Uterus (tissue), 3 donors: ENCODE measurements at regions not wholly inside any gene's neighbourhood (a gene's known extent, or its start where the extent isn't known, plus 50 kb on each side); places are given as distances from the start of the nearest gene placed in this dataset.

ENCODE experiments used
- DNase-seq, 2 donors: peaks; one replicate each; pipeline ENCODE4 v3.0.0-alpha.2; 2019 to 2020
- H3K27ac ChIP-seq, 2 donors: fragments of 200-600 bp; sonication (generic); 1 replicate in 1 of 2; 2 replicates in 1 of 2; pipeline ENCODE4 v1.5.1; 2016 to 2018
- H3K27me3 ChIP-seq, 2 donors: fragments of 200-600 bp; sonication (generic); one replicate each; pipeline ENCODE4 v1.5.1; 2018 to 2019; ENCODE audit warnings: control low read depth in 1 of 2
- H3K36me3 ChIP-seq, 2 donors: fragments of 200-600 bp; sonication (generic); one replicate each; pipeline ENCODE4 v1.5.1; 2019; ENCODE audit warnings: control low read depth in 1 of 2
- H3K4me1 ChIP-seq, 2 donors: fragments of 200-600 bp; sonication (generic); one replicate each; pipeline ENCODE4 v1.5.1; 2018 to 2019; ENCODE audit warnings: control low read depth in 1 of 2
- H3K4me3 ChIP-seq, 2 donors: fragments of 200-600 bp; sonication (generic); 1 replicate in 1 of 2; 2 replicates in 1 of 2; pipeline ENCODE4 v1.5.1; 2018 to 2019; ENCODE audit warnings: mild to moderate bottlenecking in 1 of 2
- H3K9me3 ChIP-seq, 2 donors: fragments of 200-600 bp; sonication (generic); one replicate each; pipeline ENCODE4 v1.5.1; 2019; ENCODE audit warnings: control low read depth in 1 of 2
- POLR2A ChIP-seq, 2 donors: fragments of 450-650 bp; IDR thresholded peaks; one replicate each; pipeline ENCODE4 v1.6.1; 2016; ENCODE audit warnings: antibody characterized with exemption in 2 of 2, mild to moderate bottlenecking in 1 of 2, moderate library complexity in 1 of 2
- intact Hi-C: fragments of 100-400 bp; cut with DNase I; formaldehyde crosslinking; loops from one replicate; pipeline ENCODE4 v1.15.1; 2023; ENCODE audit warnings: low total_unique reads
- TF ChIP-seq, protein P1 (sequence below), 4 experiments: fragments of 200-600 bp in 2 of 4; fragments of 450-650 bp in 2 of 4; sonication (generic) in 2 of 4; IDR thresholded peaks; one replicate each; pipeline ENCODE4 v1.5.1; 2016 to 2019; ENCODE audit warnings: antibody characterized with exemption in 4 of 4, mild to moderate bottlenecking in 2 of 4, moderate library complexity in 1 of 4
- donor health status: DM: yes; HTN: yes; CAD: no.

- Histone ChIP-seq H3K36me3 (no peaks in the 10 kb centered on the region), H3K4me3 (no peak overlapping the region), H3K4me1 (no peaks in the 10 kb centered on the region), H3K27ac (no peak overlapping the region), H3K9me3 (no peaks in the 10 kb centered on the region), H3K27me3 (no peaks in the 10 kb centered on the region)
- no peak for TF ChIP-seq POLR2A (IDR thresholded peaks at IDR 0.05)
- TF ChIP-seq, protein P1, sequence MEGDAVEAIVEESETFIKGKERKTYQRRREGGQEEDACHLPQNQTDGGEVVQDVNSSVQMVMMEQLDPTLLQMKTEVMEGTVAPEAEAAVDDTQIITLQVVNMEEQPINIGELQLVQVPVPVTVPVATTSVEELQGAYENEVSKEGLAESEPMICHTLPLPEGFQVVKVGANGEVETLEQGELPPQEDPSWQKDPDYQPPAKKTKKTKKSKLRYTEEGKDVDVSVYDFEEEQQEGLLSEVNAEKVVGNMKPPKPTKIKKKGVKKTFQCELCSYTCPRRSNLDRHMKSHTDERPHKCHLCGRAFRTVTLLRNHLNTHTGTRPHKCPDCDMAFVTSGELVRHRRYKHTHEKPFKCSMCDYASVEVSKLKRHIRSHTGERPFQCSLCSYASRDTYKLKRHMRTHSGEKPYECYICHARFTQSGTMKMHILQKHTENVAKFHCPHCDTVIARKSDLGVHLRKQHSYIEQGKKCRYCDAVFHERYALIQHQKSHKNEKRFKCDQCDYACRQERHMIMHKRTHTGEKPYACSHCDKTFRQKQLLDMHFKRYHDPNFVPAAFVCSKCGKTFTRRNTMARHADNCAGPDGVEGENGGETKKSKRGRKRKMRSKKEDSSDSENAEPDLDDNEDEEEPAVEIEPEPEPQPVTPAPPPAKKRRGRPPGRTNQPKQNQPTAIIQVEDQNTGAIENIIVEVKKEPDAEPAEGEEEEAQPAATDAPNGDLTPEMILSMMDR (IDR thresholded peaks at IDR 0.05), result no peak
- intact Hi-C loops, result no loop called here
- no peak for DNase-seq
These were observed 116.3 kb downstream of the HS3ST1 start for GRCh38 chr4:11312389-11312788.

- Histone ChIP-seq H3K36me3 (no peaks in the 10 kb centered on the region), H3K27me3 (no peaks in the 10 kb centered on the region), H3K27ac (no peak overlapping the region), H3K4me1 (no peaks in the 10 kb centered on the region), H3K9me3 (no peaks in the 10 kb centered on the region), H3K4me3 (no peak overlapping the region)
- DNase-seq, result no peak
- TF ChIP-seq, protein P1 (IDR thresholded peaks at IDR 0.05), result no peak
- no peak for TF ChIP-seq POLR2A (IDR thresholded peaks at IDR 0.05)
- intact Hi-C loops, result no loop called here
These were observed 127.5 kb downstream of the HS3ST1 start for GRCh38 chr4:11301075-11301660.

DNA sequence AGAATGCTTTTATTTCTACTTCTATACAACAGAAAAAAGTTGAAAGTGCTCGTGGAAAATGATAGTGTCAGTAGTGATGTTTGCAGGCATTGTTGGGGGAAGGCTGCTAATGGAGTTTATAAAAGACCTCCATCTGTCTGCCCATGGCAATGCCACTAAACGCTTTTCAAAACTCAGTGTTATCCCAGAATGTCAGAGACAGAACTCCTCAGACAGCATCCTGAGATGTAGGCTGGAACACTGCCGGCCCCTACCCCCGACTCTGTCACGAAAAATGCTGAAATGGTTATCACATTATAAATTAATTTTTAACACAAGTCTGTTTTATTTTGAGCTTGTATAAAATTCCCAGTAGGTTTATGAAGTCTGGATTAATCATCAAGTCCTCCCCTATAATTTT is 128.9 kb downstream of the HS3ST1 start:
- Histone ChIP-seq H3K9me3 (no peaks in the 10 kb centered on the region), H3K27me3 (no peaks in the 10 kb centered on the region), H3K4me1 (no peaks in the 10 kb centered on the region), H3K27ac (no peak overlapping the region), H3K4me3 (no peak overlapping the region), H3K36me3 (no peaks in the 10 kb centered on the region)
- no peak for DNase-seq
- TF ChIP-seq, protein P1 (IDR thresholded peaks at IDR 0.05), result no peak
- no peak for TF ChIP-seq POLR2A (IDR thresholded peaks at IDR 0.05)
- intact Hi-C loops, result no loop called here

DNA sequence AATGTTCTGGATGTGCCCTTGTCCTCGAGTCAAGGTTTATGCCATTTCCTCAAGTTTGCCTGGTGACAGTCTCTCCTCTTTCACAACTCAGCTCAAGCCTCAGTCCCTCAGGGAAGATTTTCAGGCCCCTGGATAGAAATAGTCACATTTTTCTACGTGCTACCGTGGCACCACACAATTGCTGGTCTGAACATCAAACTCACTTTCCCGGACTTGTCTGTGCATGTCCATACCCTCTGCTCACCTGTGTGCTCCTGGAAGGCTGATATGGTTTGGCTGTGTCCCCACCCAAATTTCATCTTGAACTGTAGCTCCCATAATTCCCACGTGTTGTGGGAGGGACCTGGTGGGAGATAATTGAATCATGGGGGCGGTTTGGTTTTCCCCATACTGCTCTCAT is 129.7 kb downstream of the HS3ST1 start:
- H3K36me3 ChIP-seq, result no peaks in the 10 kb centered on the region
- H3K4me1 ChIP-seq, result no peaks in the 10 kb centered on the region
- intact Hi-C loops, result no loop called here
- H3K9me3 ChIP-seq, result no peaks in the 10 kb centered on the region
- H3K4me3 ChIP-seq, result no peak overlapping the region
- no peak for DNase-seq
- TF ChIP-seq POLR2A (IDR thresholded peaks at IDR 0.05), result no peak
- TF ChIP-seq, protein P1 (IDR thresholded peaks at IDR 0.05), result no peak
- H3K27ac ChIP-seq, result no peak overlapping the region
- no peaks in the 10 kb centered on the region for H3K27me3 ChIP-seq

DNA sequence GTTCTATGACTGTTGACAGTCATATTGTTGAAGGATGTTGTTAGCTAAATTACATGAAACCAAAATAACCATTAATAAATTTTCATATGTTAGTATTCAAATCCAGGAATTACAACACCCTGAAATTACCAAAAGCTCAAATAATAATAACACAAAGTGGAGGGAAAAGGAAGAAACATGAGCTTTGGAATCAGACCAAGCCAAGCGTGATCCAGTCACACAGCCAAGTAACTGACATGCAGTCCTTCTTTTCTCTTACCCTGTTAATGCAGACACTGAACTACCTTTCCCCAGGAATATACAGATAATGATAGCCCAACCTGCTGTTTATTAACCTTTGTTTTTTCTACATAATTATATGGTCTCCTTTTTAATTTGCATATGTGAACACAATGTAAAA is 130.2 kb downstream of the HS3ST1 start:
- TF ChIP-seq POLR2A (IDR thresholded peaks at IDR 0.05), result no peak
- TF ChIP-seq, protein P1 (IDR thresholded peaks at IDR 0.05), result no peak
- intact Hi-C loops, result no loop called here
- Histone ChIP-seq H3K27ac (no peak overlapping the region), H3K4me3 (no peak overlapping the region), H3K27me3 (no peaks in the 10 kb centered on the region), H3K9me3 (no peaks in the 10 kb centered on the region), H3K36me3 (no peaks in the 10 kb centered on the region), H3K4me1 (no peaks in the 10 kb centered on the region)
- DNase-seq, result no peak
